Cardiac muscle cell (in vitro differentiated cells and primary cell): ENCODE measurements at regions not wholly inside any gene's neighbourhood (a gene's known extent, or its start where the extent isn't known, plus 50 kb on each side); places are given as distances from the start of the nearest gene placed in this dataset.
A peak's percentile ranks its signal among the peaks of the same experiment; 100 is the strongest.

Experiments used
- DNase-seq, 2 donors: peaks; one replicate each; pipeline versions ENCODE4 v3.0.0 to v3.0.0-alpha.2; 2010 to 2017; ENCODE audit warnings: low read depth in 1 of 2, low spot score in 1 of 2
- H3K27ac ChIP-seq: fragments of 200-600 bp; sonication (generic); 2 replicates; pipeline ENCODE4 v1.5.1; 2016
- H3K27me3 ChIP-seq: fragments of 200-600 bp; sonication (generic); 2 replicates; pipeline ENCODE4 v1.6.0; 2016; ENCODE audit warnings: control low read depth
- H3K36me3 ChIP-seq: fragments of 200-600 bp; sonication (generic); 2 replicates; pipeline ENCODE4 v1.5.1; 2016; ENCODE audit warnings: control low read depth
- H3K4me1 ChIP-seq: fragments of 200-600 bp; sonication (generic); 2 replicates; pipeline ENCODE4 v1.8.1; 2017; ENCODE audit warnings: low read depth, mild to moderate bottlenecking, mixed run types
- H3K4me3 ChIP-seq: fragments of 200-600 bp; sonication (generic); 2 replicates; pipeline ENCODE4 v1.5.1; 2016; ENCODE audit warnings: mild to moderate bottlenecking
- H3K9me3 ChIP-seq: fragments of 200-600 bp; sonication (generic); 2 replicates; pipeline ENCODE4 v1.5.1; 2017; ENCODE audit warnings: low read depth, mild to moderate bottlenecking, control low read depth
- CTCF ChIP-seq: IDR thresholded peaks from 2 replicates; pipeline ENCODE4 v1.5.1; 2012; ENCODE audit warnings: low read depth, mild to moderate bottlenecking, low read length

- Histone ChIP-seq H3K4me3 (no peak overlapping the region), H3K36me3 (no peaks in the 10 kb centered on the region), H3K4me1 (no peaks in the 10 kb centered on the region), H3K27ac (no peak overlapping the region), H3K9me3 (no peaks in the 10 kb centered on the region), H3K27me3 (no peaks in the 10 kb centered on the region)
- TF ChIP-seq CTCF: no peak
- peak in 1 of 2 donors; percentile 8 for DNase-seq
Observed at GRCh38 chr1:172895050-172895460, 155.7 kb downstream of the TNFSF18 start.

GRCh38 chr1:172895761-172896160, 155.0 kb downstream of the TNFSF18 start:
- no peak overlapping the region for H3K27ac ChIP-seq
- no peaks in the 10 kb centered on the region for H3K27me3 ChIP-seq
- TF ChIP-seq CTCF: no peak
- no peaks in the 10 kb centered on the region for H3K9me3 ChIP-seq
- no peak overlapping the region for H3K4me3 ChIP-seq
- DNase-seq: no peak
- no peaks in the 10 kb centered on the region for H3K36me3 ChIP-seq
- H3K4me1 ChIP-seq: no peaks in the 10 kb centered on the region

GRCh38 chr1:172897738-172898137, 153.0 kb downstream of the TNFSF18 start:
- Histone ChIP-seq H3K4me1 (no peaks in the 10 kb centered on the region), H3K27ac (no peak overlapping the region), H3K9me3 (no peaks in the 10 kb centered on the region), H3K36me3 (no peaks in the 10 kb centered on the region), H3K4me3 (no peak overlapping the region), H3K27me3 (no peaks in the 10 kb centered on the region)
- peak in 1 of 2 donors; percentile 61 for DNase-seq
- no peak for TF ChIP-seq CTCF

- no peaks in the 10 kb centered on the region for H3K9me3 ChIP-seq
- DNase-seq: peak; percentile 27 to 63
- H3K36me3 ChIP-seq: no peaks in the 10 kb centered on the region
- H3K4me3 ChIP-seq: no peak overlapping the region
- H3K27ac ChIP-seq: no peak overlapping the region
- H3K4me1 ChIP-seq: no peaks in the 10 kb centered on the region
- no peaks in the 10 kb centered on the region for H3K27me3 ChIP-seq
- no peak for TF ChIP-seq CTCF
Observed at GRCh38 chr1:172898866-172899265, 151.9 kb downstream of the TNFSF18 start.

GRCh38 chr1:172900376-172900997, 150.3 kb downstream of the TNFSF18 start:
- Histone ChIP-seq H3K36me3 (no peaks in the 10 kb centered on the region), H3K4me1 (no peaks in the 10 kb centered on the region), H3K4me3 (no peak overlapping the region), H3K9me3 (no peaks in the 10 kb centered on the region), H3K27ac (no peak overlapping the region), H3K27me3 (no peaks in the 10 kb centered on the region)
- TF ChIP-seq CTCF: no peak
- DNase-seq: no peak
